Myocyte (in vitro differentiated cells): ENCODE measurements at regions not wholly inside any gene's neighbourhood (a gene's known extent, or its start where the extent isn't known, plus 50 kb on each side); places are given as distances from the start of the nearest gene placed in this dataset.

ENCODE experiments used
- DNase-seq: peaks from one replicate; pipeline ENCODE4 v3.0.0-alpha.2; 2012; ENCODE audit warnings: low read depth

GRCh38 chr15:68500363-68501258 lies 68.6 kb upstream of the ITGA11 start:
- no peak for DNase-seq

- DNase-seq, result no peak
These were observed 69.3 kb upstream of the ITGA11 start for GRCh38 chr15:68501259-68501591.

GRCh38 chr15:68501616-68502015 lies 69.7 kb upstream of the ITGA11 start:
- no peak for DNase-seq

GRCh38 chr15:68502398-68502901 lies 70.5 kb upstream of the ITGA11 start:
- no peak for DNase-seq

- DNase-seq, result no peak
These were observed 71.2 kb upstream of the ITGA11 start for GRCh38 chr15:68503213-68503612.

DNA sequence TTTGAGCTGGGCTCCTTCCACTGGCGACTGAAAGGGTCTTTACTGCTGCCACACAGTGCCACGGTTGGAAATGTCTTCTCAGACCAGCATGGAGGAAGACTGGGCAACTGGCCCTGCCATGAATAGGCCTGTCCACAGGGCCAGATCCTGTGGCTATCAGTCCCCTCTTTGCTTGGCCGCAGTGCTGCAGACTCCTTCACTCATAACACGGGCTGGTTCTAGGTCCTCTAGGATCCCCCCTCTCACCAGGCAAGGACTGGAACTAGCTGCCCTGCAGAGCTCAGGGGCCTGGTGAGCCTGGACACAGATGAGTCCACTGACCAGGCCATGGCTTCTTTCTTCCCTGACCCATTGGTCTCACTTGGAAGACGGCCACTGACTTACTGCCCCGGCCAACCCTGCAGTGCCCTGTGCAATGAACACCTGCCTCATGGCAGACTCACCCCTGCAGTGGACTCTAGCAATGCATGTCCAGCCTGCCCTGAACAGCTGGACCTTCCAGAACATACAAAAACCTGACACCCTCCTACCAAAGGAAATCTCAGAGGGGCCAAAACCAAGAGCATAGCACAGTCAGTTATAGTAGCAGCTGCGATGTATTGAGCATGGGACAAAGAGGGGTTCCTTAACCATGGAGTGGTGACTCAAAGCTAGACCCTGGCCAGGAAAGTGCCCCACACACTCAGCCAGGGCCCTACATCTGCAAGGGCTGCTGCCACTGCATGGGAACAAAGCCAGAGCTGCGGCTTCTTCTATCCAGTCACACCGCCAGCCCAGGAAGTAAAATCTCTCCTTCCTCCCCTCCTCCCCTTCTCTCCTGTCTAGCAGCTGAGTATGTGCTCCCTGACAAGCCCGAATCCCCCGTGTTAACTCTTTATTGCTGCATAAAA lies 72.1 kb upstream of the ITGA11 start:
- DNase-seq, result peak; percentile 93

- DNase-seq, result no peak
These were observed 72.8 kb upstream of the ITGA11 start for GRCh38 chr15:68504681-68505170.

GRCh38 chr15:68506071-68506470 lies 72.7 kb upstream of the CORO2B start:
- no peak for DNase-seq

GRCh38 chr15:68507447-68507846 lies 71.3 kb upstream of the CORO2B start:
- no peak for DNase-seq

GRCh38 chr15:68508485-68509189 lies 70.2 kb upstream of the CORO2B start:
- no peak for DNase-seq

GRCh38 chr15:68510558-68510957 lies 68.2 kb upstream of the CORO2B start:
- DNase-seq, result no peak

DNA sequence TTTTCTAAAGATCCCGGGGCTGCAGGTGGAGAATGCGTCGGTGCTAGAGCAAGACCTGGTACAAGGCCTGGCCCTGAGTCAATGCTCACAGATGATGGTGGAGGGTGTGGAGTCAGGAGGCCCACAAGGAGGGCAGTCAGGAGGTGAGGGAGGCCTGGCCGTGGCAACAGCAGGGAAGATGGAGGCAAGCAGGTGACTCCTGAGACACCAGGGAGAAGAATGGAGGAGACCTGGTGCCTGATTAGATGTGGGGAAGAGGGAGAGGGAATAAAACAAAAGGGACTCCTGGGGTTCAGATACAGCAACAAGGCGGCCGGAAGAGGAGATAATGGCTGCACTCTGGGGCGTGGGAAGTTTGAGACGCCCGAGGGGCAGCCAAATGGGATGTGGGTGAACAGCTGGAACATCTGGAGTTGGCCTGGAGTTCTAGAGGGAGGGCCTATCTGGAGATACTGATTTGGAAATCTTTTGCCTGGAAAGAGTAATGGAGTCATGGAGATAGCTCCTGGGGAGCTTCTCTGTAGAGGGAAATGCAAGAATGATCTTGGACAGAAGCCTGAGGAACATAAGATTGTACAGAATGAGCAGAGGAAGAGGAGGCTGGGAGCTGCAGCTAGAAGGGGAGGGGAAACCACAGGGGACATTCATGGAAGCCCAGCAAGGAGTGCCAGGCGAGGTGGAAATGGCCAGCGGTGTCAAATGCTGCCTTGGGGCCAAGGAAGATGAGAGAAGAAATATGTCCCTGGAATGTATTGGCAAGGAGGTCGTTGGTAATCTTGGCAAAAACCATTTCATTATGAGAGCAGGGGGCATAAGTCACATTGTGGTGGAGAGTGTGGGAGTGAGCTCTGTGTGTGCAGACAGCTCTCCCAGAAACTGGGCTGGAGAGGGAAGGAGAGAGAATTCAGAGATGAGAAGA lies 67.5 kb upstream of the CORO2B start:
- DNase-seq, result no peak

DNA sequence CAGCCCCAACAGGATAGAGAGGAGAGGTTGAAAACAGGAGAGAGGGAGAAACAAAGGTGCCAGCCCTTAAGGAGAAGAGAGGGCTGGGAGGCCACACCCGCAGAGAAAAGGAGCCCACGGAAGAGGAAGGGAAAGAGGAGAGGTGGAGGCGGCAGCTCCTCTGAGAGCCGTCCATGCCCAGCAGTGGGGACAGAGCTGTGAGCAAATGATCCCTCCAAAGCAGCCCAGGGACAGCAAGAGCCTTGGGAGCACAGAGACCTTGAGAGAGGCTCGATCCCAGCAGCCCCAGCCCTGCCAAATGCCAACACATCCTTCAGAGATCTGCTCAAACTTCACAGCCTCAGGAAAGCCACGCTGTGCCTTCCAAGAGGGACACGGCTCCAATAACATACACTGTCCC lies 66.7 kb upstream of the CORO2B start:
- no peak for DNase-seq

GRCh38 chr15:68512598-68512997 lies 66.2 kb upstream of the CORO2B start:
- no peak for DNase-seq

DNA sequence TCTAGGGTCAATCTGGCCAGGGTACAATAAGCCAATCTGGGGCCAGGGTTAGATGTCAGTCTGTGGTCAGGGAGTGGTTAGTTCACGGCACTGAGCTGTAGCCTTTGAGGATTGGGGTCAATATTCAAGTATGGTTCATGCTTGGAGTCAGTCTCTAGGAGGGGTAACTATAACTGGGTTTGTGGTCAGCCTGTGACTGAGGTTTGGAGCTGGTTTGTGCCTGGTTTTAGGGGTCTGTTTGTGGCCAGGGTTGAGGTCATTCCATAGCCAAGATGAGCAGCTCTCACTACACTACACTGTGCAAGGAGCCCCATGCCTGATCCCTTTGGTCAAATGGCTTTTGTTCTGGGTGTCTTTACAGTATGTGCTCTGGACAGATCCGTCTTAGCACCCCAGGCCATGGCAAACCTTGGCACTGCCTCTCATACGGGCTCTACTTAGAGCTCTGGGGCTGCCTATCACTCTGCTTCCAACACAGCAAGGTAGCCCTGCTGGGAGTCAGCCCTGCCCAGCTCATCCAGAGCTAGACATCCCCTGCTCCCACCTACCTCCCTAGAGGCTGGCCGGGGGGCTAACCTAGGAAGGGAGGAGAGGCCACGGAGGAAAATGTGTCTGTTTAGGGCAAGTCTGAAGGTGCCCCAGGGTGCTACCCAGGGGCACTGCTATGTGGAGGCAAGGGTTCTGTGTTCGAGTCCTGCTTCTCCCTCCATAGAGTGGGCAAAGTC lies 63.3 kb upstream of the CORO2B start:
- peak; percentile 63 for DNase-seq

DNA sequence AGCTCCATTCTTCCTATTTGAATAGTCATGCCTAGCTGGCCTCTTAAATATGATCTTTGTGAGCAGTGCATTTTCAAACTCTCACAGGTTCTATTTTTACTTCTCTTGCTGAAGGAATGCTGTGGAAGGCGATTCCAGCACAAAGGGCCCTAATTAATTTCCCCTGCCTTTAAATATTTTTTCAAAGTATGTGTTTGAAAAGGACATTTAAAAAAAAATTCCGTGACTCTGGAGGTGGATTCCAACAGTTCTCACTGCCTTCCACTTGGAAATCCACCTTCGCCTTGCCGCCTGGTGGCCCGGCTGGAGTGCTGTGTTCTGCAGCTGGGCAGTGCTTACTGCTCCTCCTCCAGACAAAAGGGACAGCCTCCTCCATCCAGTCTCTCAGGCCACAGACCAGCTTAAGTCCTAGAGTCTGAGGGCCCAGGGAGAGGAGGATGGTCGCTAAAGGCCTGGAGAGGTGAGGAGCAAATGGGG lies 61.5 kb upstream of the CORO2B start:
- DNase-seq, result no peak

DNA sequence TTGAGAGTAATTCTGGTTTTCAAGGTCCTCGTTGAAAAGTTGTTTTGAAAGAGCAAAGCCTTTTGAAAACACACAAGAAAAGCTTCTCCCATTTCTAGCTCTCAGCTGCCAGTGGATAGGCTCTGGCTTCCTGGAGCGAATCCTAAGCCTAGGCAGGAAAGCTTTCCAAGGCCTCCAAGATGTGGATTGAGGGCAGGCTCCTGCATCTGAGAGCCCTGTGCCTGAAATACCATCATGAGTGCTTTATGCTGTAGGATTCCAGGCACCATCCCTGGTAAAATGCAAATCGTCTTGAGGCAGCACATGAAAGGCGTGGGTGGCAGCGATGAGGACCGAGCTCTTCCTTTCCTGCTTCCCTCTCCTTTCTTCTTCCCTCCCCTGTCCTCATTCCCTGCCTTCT lies 60.7 kb upstream of the CORO2B start:
- no peak for DNase-seq

DNA sequence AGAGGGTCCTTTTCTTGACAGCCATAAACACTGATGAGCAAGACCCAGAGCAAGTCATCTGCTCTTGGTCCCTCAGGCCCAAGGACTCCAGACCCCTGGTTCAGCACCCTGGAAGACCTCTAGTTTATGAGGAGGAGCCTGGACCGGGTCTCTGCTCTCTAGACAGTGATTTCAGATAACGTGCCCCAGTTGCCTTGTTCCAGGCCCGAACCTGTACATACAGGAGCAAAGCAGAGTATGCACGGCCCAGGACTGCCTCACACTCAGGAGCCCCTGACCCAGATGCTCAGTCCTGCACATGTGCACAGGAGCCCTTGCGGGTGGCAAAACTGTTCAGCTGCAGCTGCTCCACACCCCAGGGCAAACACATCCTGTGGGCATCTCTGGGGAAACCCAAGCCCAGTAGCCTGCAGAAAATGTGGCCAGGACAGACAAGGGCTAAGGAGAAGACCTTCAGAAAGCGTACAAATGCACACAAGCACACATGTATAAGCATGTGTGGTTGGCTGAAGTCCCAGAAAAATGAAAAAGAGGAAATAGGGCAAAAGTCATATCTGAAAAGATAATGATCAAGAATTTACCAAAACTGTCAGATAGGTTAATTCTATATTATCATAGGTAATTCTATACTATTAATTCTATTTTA lies 59.9 kb upstream of the CORO2B start:
- DNase-seq, result no peak
